ENCODE measurements at regions not wholly inside any gene's neighbourhood (a gene's known extent, or its start where the extent isn't known, plus 50 kb on each side); places are given as distances from the start of the nearest gene placed in this dataset.

DNA sequence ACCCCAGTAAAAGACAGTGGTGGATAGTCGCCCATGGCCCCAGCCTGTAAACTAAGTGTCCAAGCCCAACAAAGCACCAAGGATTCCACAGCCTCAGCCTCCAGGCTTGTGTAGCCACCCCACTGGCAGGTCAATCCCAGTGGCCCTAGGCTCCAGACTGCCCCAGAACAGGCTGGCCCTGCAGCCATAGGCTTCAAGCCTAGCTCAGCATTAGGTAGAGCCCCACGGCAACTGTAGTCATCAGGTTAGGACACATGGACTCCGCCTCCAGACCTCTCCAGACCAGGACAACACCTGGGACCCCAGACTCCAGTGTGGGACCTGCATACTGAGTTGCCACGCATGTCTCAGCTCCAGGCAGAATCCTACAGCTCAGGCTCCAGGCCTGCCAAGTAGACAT, 1590.6 kb upstream of the DDX18 start (continued):
- TF ChIP-seq ZNF837 (tag by site-specific recombination; IDR thresholded peaks at IDR 0.05): no peak
- TF ChIP-seq, protein P1, sequence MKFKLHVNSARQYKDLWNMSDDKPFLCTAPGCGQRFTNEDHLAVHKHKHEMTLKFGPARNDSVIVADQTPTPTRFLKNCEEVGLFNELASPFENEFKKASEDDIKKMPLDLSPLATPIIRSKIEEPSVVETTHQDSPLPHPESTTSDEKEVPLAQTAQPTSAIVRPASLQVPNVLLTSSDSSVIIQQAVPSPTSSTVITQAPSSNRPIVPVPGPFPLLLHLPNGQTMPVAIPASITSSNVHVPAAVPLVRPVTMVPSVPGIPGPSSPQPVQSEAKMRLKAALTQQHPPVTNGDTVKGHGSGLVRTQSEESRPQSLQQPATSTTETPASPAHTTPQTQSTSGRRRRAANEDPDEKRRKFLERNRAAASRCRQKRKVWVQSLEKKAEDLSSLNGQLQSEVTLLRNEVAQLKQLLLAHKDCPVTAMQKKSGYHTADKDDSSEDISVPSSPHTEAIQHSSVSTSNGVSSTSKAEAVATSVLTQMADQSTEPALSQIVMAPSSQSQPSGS (tag by site-specific recombination; IDR thresholded peaks at IDR 0.05; ENCODE audit: low read depth): no peak

DNA sequence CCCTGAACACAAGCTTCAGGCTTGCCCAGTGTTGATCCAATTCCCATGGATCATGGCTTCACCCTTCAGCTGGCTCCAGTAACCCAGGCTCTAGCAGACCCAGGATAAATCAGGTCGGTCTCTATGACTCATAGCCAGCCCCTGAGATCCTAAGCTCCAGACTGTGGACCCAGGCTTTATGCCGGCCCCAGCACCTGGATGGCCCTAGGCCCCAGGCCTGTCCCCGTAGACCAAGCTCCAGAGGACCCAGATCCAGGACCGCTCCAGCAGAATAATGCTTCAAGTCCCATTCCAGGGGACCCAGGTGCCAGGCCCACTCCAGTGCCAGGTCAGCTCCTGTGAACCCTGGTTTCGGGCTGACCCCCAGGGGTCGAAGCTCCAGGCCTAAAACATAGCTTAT, 1589.9 kb upstream of the DDX18 start:
- no peaks in the 10 kb centered on the region for H3K9me3 ChIP-seq (ENCODE audit: control insufficient read depth, insufficient read depth, low read depth, low read length)
- no peaks in the 10 kb centered on the region for H3K36me3 ChIP-seq (ENCODE audit: control insufficient read depth in 2 of 2, insufficient read depth in 1 of 2, low read length in 2 of 2)
- POLR2A ChIA-PET: no interaction called here
- CTCF ChIA-PET: no interaction called here
- H3K4me1 ChIP-seq (ENCODE audit: control insufficient read depth, insufficient read depth, low read length): no peaks in the 10 kb centered on the region
- no peak overlapping the region for H3K27ac ChIP-seq (ENCODE audit: extremely low read depth, low read depth, low read length)
- TF ChIP-seq ZSCAN30 (tag by site-specific recombination; IDR thresholded peaks at IDR 0.05) (no peak), ZNF112 (tag by site-specific recombination; IDR thresholded peaks at IDR 0.05) (no peak), HOXA7 (CRISPR knock-in tag; IDR thresholded peaks at IDR 0.05; ENCODE audit: borderline replicate concordance) (no peak), GLIS2 (tag by site-specific recombination; IDR thresholded peaks at IDR 0.05) (no peak)
- H3K4me3 ChIP-seq (ENCODE audit: low read depth, low read length): no peak overlapping the region

DNA sequence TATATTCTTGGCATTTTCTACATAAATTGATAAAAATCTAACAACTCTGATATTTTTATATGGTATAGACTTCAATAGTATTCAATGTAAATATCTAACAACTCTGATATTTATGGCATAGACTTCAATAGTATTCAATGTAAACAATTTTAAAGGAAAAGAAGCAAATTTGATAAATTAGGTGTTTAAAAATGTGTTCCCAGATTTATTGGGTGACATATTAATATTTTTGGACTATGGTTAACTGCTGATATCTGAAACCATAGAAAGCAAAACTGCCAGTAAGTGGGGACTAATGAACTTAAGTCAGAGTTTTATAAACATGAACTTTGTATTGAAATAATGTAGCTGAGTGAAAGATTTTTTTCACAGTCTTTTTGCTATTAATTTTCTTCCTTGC, 1576.0 kb upstream of the DDX18 start:
- Histone ChIP-seq H3K4me1 (ENCODE audit: control insufficient read depth, insufficient read depth, low read length) (no peaks in the 10 kb centered on the region), H3K4me3 (ENCODE audit: low read depth, low read length) (no peak overlapping the region), H3K9me3 (ENCODE audit: control insufficient read depth, insufficient read depth, low read depth, low read length) (no peaks in the 10 kb centered on the region), H3K36me3 (ENCODE audit: control insufficient read depth in 2 of 2, insufficient read depth in 1 of 2, low read length in 2 of 2) (no peaks in the 10 kb centered on the region), H3K27ac (ENCODE audit: extremely low read depth, low read depth, low read length) (no peak overlapping the region)
- ChIA-PET CTCF (no interaction called here), POLR2A (no interaction called here)
- TF ChIP-seq ZFHX2 (tag by site-specific recombination; conservative IDR thresholded peaks at IDR 0.05) (no peak), ZNF423 (tag by site-specific recombination; IDR thresholded peaks at IDR 0.05) (no peak), ZNF843 (tag by site-specific recombination; IDR thresholded peaks at IDR 0.05) (no peak), ZNF654 (tag by site-specific recombination; IDR thresholded peaks at IDR 0.05; ENCODE audit: low read depth) (no peak), ZNF274 (IDR thresholded peaks at IDR 0.05; ENCODE audit: low read length) (no peak), ZNF274 (tag by site-specific recombination; IDR thresholded peaks at IDR 0.05; ENCODE audit: borderline replicate concordance) (no peak), ZNF521 (tag by site-specific recombination; IDR thresholded peaks at IDR 0.05) (no peak), ZNF37A (tag by site-specific recombination; IDR thresholded peaks at IDR 0.05) (no peak), ZNF324 (tag by site-specific recombination; IDR thresholded peaks at IDR 0.05) (no peak), ZNF23 (tag by site-specific recombination; IDR thresholded peaks at IDR 0.05; ENCODE audit: borderline replicate concordance) (no peak), SP2 (tag by site-specific recombination; IDR thresholded peaks at IDR 0.05) (no peak), ZNF621 (tag by site-specific recombination; IDR thresholded peaks at IDR 0.05) (no peak), ZNF157 (tag by site-specific recombination; IDR thresholded peaks at IDR 0.05) (no peak), ZNF24 (tag by site-specific recombination; IDR thresholded peaks at IDR 0.05) (no peak), SCRT2 (tag by site-specific recombination; IDR thresholded peaks at IDR 0.05) (no peak)
- TF ChIP-seq, protein P2, sequence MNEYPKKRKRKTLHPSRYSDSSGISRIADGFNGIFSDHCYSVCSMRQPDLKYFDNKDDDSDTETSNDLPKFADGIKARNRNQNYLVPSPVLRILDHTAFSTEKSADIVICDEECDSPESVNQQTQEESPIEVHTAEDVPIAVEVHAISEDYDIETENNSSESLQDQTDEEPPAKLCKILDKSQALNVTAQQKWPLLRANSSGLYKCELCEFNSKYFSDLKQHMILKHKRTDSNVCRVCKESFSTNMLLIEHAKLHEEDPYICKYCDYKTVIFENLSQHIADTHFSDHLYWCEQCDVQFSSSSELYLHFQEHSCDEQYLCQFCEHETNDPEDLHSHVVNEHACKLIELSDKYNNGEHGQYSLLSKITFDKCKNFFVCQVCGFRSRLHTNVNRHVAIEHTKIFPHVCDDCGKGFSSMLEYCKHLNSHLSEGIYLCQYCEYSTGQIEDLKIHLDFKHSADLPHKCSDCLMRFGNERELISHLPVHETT (tag by site-specific recombination; IDR thresholded peaks at IDR 0.05): no peak
- TF ChIP-seq, protein P3, sequence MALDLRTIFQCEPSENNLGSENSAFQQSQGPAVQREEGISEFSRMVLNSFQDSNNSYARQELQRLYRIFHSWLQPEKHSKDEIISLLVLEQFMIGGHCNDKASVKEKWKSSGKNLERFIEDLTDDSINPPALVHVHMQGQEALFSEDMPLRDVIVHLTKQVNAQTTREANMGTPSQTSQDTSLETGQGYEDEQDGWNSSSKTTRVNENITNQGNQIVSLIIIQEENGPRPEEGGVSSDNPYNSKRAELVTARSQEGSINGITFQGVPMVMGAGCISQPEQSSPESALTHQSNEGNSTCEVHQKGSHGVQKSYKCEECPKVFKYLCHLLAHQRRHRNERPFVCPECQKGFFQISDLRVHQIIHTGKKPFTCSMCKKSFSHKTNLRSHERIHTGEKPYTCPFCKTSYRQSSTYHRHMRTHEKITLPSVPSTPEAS (tag by site-specific recombination; IDR thresholded peaks at IDR 0.05): no peak

Data from HEK293 (cell line).